ENCODE measurements at regions not wholly inside any gene's neighbourhood (a gene's known extent, or its start where the extent isn't known, plus 50 kb on each side); places are given as distances from the start of the nearest gene placed in this dataset.

DNA sequence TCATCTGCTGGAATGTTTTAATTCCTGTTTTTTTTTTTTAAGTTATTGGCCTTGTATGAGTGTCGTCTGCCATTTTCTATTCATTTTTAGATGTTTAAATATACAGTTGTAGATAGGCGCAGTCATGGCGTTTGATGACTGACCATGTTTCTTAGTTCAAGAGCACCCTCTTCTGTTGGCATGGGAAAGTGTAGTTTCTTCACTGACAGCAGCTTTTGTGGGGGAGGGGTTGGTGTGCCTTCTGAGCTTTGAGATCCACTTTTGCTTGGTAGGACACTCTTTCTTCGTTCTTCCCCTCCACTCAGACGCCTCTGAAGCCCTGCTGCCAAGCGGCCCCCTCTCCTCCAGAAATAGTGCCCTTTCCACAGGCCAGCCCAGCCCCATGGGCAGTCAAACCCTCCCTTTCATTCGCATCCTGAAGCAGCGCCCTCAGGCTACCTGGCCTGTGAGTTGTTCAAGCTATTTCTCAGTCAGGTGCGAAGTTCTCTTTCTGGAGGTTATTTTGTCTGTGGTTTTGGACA lies 492.0 kb downstream of the TNS1 start (continued):
- TF ChIP-seq HDAC1 (CRISPR knock-in tag; IDR thresholded peaks at IDR 0.05): no peak
- TF ChIP-seq, protein P1, sequence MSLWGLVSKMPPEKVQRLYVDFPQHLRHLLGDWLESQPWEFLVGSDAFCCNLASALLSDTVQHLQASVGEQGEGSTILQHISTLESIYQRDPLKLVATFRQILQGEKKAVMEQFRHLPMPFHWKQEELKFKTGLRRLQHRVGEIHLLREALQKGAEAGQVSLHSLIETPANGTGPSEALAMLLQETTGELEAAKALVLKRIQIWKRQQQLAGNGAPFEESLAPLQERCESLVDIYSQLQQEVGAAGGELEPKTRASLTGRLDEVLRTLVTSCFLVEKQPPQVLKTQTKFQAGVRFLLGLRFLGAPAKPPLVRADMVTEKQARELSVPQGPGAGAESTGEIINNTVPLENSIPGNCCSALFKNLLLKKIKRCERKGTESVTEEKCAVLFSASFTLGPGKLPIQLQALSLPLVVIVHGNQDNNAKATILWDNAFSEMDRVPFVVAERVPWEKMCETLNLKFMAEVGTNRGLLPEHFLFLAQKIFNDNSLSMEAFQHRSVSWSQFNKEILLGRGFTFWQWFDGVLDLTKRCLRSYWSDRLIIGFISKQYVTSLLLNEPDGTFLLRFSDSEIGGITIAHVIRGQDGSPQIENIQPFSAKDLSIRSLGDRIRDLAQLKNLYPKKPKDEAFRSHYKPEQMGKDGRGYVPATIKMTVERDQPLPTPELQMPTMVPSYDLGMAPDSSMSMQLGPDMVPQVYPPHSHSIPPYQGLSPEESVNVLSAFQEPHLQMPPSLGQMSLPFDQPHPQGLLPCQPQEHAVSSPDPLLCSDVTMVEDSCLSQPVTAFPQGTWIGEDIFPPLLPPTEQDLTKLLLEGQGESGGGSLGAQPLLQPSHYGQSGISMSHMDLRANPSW (CRISPR knock-in tag; IDR thresholded peaks at IDR 0.05; ENCODE audit: borderline replicate concordance): no peak
- TF ChIP-seq REPIN1 (CRISPR knock-in tag; IDR thresholded peaks at IDR 0.05; ENCODE audit: borderline replicate concordance, low read depth): peak; percentile 69
- peak; percentile 49; the same call in 1 of the 2 replicates for TF ChIP-seq ZNF264 (CRISPR knock-in tag; IDR thresholded peaks at IDR 0.05)
- no peak for TF ChIP-seq ZNF850 (CRISPR knock-in tag; conservative IDR thresholded peaks at IDR 0.05)
- TF ChIP-seq, protein P2, sequence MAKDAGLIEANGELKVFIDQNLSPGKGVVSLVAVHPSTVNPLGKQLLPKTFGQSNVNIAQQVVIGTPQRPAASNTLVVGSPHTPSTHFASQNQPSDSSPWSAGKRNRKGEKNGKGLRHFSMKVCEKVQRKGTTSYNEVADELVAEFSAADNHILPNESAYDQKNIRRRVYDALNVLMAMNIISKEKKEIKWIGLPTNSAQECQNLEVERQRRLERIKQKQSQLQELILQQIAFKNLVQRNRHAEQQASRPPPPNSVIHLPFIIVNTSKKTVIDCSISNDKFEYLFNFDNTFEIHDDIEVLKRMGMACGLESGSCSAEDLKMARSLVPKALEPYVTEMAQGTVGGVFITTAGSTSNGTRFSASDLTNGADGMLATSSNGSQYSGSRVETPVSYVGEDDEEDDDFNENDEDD (CRISPR knock-in tag; IDR thresholded peaks at IDR 0.05; ENCODE audit: borderline replicate concordance): no peak
- TF ChIP-seq, protein P3, sequence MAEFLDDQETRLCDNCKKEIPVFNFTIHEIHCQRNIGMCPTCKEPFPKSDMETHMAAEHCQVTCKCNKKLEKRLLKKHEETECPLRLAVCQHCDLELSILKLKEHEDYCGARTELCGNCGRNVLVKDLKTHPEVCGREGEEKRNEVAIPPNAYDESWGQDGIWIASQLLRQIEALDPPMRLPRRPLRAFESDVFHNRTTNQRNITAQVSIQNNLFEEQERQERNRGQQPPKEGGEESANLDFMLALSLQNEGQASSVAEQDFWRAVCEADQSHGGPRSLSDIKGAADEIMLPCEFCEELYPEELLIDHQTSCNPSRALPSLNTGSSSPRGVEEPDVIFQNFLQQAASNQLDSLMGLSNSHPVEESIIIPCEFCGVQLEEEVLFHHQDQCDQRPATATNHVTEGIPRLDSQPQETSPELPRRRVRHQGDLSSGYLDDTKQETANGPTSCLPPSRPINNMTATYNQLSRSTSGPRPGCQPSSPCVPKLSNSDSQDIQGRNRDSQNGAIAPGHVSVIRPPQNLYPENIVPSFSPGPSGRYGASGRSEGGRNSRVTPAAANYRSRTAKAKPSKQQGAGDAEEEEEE (CRISPR knock-in tag; IDR thresholded peaks at IDR 0.05; ENCODE audit: borderline replicate concordance): no peak
- TF ChIP-seq SCMH1 (CRISPR knock-in tag; IDR thresholded peaks at IDR 0.05; ENCODE audit: borderline replicate concordance): no peak
- TF ChIP-seq, protein P4, sequence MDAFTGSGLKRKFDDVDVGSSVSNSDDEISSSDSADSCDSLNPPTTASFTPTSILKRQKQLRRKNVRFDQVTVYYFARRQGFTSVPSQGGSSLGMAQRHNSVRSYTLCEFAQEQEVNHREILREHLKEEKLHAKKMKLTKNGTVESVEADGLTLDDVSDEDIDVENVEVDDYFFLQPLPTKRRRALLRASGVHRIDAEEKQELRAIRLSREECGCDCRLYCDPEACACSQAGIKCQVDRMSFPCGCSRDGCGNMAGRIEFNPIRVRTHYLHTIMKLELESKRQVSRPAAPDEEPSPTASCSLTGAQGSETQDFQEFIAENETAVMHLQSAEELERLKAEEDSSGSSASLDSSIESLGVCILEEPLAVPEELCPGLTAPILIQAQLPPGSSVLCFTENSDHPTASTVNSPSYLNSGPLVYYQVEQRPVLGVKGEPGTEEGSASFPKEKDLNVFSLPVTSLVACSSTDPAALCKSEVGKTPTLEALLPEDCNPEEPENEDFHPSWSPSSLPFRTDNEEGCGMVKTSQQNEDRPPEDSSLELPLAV (CRISPR knock-in tag; conservative IDR thresholded peaks at IDR 0.05; ENCODE audit: low read depth): no peak
- TF ChIP-seq, protein P5, sequence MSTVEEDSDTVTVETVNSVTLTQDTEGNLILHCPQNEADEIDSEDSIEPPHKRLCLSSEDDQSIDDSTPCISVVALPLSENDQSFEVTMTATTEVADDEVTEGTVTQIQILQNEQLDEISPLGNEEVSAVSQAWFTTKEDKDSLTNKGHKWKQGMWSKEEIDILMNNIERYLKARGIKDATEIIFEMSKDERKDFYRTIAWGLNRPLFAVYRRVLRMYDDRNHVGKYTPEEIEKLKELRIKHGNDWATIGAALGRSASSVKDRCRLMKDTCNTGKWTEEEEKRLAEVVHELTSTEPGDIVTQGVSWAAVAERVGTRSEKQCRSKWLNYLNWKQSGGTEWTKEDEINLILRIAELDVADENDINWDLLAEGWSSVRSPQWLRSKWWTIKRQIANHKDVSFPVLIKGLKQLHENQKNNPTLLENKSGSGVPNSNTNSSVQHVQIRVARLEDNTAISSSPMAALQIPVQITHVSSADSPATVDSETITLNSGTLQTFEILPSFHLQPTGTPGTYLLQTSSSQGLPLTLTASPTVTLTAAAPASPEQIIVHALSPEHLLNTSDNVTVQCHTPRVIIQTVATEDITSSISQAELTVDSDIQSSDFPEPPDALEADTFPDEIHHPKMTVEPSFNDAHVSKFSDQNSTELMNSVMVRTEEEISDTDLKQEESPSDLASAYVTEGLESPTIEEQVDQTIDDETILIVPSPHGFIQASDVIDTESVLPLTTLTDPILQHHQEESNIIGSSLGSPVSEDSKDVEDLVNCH (CRISPR knock-in tag; IDR thresholded peaks at IDR 0.05): no peak
- TF ChIP-seq HES4 (CRISPR knock-in tag; IDR thresholded peaks at IDR 0.05; ENCODE audit: borderline replicate concordance): no peak
- TF ChIP-seq, protein P6, sequence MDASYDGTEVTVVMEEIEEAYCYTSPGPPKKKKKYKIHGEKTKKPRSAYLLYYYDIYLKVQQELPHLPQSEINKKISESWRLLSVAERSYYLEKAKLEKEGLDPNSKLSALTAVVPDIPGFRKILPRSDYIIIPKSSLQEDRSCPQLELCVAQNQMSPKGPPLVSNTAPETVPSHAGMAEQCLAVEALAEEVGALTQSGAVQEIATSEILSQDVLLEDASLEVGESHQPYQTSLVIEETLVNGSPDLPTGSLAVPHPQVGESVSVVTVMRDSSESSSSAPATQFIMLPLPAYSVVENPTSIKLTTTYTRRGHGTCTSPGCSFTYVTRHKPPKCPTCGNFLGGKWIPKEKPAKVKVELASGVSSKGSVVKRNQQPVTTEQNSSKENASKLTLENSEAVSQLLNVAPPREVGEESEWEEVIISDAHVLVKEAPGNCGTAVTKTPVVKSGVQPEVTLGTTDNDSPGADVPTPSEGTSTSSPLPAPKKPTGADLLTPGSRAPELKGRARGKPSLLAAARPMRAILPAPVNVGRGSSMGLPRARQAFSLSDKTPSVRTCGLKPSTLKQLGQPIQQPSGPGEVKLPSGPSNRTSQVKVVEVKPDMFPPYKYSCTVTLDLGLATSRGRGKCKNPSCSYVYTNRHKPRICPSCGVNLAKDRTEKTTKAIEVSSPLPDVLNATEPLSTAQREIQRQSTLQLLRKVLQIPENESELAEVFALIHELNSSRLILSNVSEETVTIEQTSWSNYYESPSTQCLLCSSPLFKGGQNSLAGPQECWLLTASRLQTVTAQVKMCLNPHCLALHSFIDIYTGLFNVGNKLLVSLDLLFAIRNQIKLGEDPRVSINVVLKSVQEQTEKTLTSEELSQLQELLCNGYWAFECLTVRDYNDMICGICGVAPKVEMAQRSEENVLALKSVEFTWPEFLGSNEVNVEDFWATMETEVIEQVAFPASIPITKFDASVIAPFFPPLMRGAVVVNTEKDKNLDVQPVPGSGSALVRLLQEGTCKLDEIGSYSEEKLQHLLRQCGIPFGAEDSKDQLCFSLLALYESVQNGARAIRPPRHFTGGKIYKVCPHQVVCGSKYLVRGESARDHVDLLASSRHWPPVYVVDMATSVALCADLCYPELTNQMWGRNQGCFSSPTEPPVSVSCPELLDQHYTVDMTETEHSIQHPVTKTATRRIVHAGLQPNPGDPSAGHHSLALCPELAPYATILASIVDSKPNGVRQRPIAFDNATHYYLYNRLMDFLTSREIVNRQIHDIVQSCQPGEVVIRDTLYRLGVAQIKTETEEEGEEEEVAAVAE (CRISPR knock-in tag; IDR thresholded peaks at IDR 0.05; ENCODE audit: borderline replicate concordance): no peak
- no peak for TF ChIP-seq EED (CRISPR knock-in tag; IDR thresholded peaks at IDR 0.05)
- no peak for TF ChIP-seq ZBTB21 (CRISPR knock-in tag; IDR thresholded peaks at IDR 0.05)
- no peak for TF ChIP-seq HNRNPH1 (optimal IDR thresholded peaks at IDR 0.05; ENCODE audit: low read depth, low read length)
